IMR-90 (cell line): ENCODE measurements at regions not wholly inside any gene's neighbourhood (a gene's known extent, or its start where the extent isn't known, plus 50 kb on each side); places are given as distances from the start of the nearest gene placed in this dataset.

ENCODE experiments used
- ATAC-seq: fragments of 200-7000 bp; cut with Tn5 transposase; 2 replicates; pipeline ENCODE4 v1.9.1; 2020; ENCODE audit warnings: low read depth, mild to moderate bottlenecking, moderate library complexity
- BruUV-seq: library from RNA; stranded (reverse); fragments of 400-500 nt; replicated peaks from 2 replicates; lab custom pipeline; 2021; lab: Mats Ljungman, UMichigan
- CTCF ChIA-PET: fragments of 300-600 bp; formaldehyde crosslinking; extraction: SDS; loops from one replicate; lab custom pipeline; 2021; ENCODE audit warnings: antibody characterized with exemption; lab: Yijun Ruan, JAX
- POLR2A ChIA-PET: fragments of 300-600 bp; sonication (Branson Sonifier 250); formaldehyde crosslinking; loops from one replicate; lab custom pipeline; 2022; ENCODE audit warnings: antibody characterized with exemption; ENCODE audit not compliant: unreplicated experiment; lab: Charles Lee
- DNase-seq: peaks from one replicate; pipeline ENCODE4 v3.0.0; 2013
- H2AFZ ChIP-seq: replicated peaks from 2 replicates; pipeline ENCODE3; 2013; ENCODE audit warnings: low read length, mild to moderate bottlenecking; ENCODE audit not compliant: poor library complexity
- H2AK5ac ChIP-seq: 2 replicates; pipeline ENCODE4 v1.6.1; 2013; ENCODE audit warnings: low read depth, low read length, inconsistent platforms
- H2AK9ac ChIP-seq: replicated peaks from 2 replicates; pipeline ENCODE3; 2013; ENCODE audit warnings: mild to moderate bottlenecking, low read depth, low read length, moderate library complexity; ENCODE audit not compliant: poor library complexity
- H2BK120ac ChIP-seq: 2 replicates; pipeline ENCODE4 v1.6.1; 2013; ENCODE audit warnings: low read depth, low read length, inconsistent platforms
- H2BK15ac ChIP-seq: 3 replicates; pipeline ENCODE4 v1.6.1; 2013; ENCODE audit warnings: low read depth, low read length, inconsistent platforms
- H2BK20ac ChIP-seq: 2 replicates; pipeline ENCODE4 v1.6.1; 2013; ENCODE audit warnings: low read depth, mild to moderate bottlenecking, inconsistent platforms, low read length, moderate library complexity
- H2BK5ac ChIP-seq: 2 replicates; pipeline ENCODE4 v1.6.1; 2013; ENCODE audit warnings: mild to moderate bottlenecking, low read depth, low read length, inconsistent platforms; ENCODE audit not compliant: poor library complexity, severe bottlenecking
- H3K14ac ChIP-seq: replicated peaks from 2 replicates; pipeline ENCODE4 v1.6.1; 2013; ENCODE audit warnings: low read depth, low read length, inconsistent platforms
- H3K18ac ChIP-seq: 2 replicates; pipeline ENCODE4 v1.6.1; 2013; ENCODE audit warnings: low read depth, low read length, control low read depth
- H3K23ac ChIP-seq: 2 replicates; pipeline ENCODE4 v1.6.1; 2013; ENCODE audit warnings: low read depth, low read length, inconsistent platforms
- H3K27ac ChIP-seq: 2 replicates; pipeline ENCODE4 v1.5.1; 2013; ENCODE audit warnings: mild to moderate bottlenecking, control low read depth, low read length; ENCODE audit not compliant: insufficient read depth
- H3K27me3 ChIP-seq: 2 replicates; pipeline ENCODE4 v1.6.1; 2013; ENCODE audit warnings: low read length; ENCODE audit not compliant: control insufficient read depth, insufficient read depth
- H3K36me3 ChIP-seq: 2 replicates; pipeline ENCODE4 v1.6.1; 2013; ENCODE audit warnings: low read length, mixed read lengths; ENCODE audit not compliant: control insufficient read depth, insufficient read depth
- H3K4ac ChIP-seq: 2 replicates; pipeline ENCODE4 v1.6.1; 2013; ENCODE audit warnings: low read depth, low read length, inconsistent platforms
- H3K4me1 ChIP-seq: 2 replicates; pipeline ENCODE4 v1.6.1; 2013; ENCODE audit warnings: low read length, mixed read lengths; ENCODE audit not compliant: control insufficient read depth, insufficient read depth
- H3K4me2 ChIP-seq: 2 replicates; pipeline ENCODE4 v1.6.1; 2013; ENCODE audit warnings: low read depth, mild to moderate bottlenecking, control low read depth, low read length, moderate library complexity
- H3K4me3 ChIP-seq: 2 replicates; pipeline ENCODE4 v1.5.1; 2013; ENCODE audit warnings: low read depth, mild to moderate bottlenecking, control low read depth, low read length, moderate library complexity; ENCODE audit not compliant: insufficient read depth
- H3K56ac ChIP-seq: 2 replicates; pipeline ENCODE4 v1.6.1; 2013; ENCODE audit warnings: low read length, inconsistent platforms; ENCODE audit not compliant: insufficient read depth; ENCODE audit errors: extremely low read depth
- H3K79me1 ChIP-seq, 2 experiments: 2 replicates each; pipeline ENCODE4 v1.6.1; 2013; ENCODE audit warnings: low read length in 2 of 2, inconsistent platforms in 1 of 2, low read depth in 1 of 2
- H3K9ac ChIP-seq: 2 replicates; pipeline ENCODE4 v1.6.1; 2013; ENCODE audit warnings: low read depth, low read length, control low read depth
- H3K9me1 ChIP-seq: 2 replicates; pipeline ENCODE4 v1.6.1; 2013; ENCODE audit warnings: low read length, inconsistent platforms; ENCODE audit not compliant: insufficient read depth
- H3K9me3 ChIP-seq: 2 replicates; pipeline ENCODE4 v1.6.1; 2013; ENCODE audit warnings: low read length; ENCODE audit not compliant: control insufficient read depth, insufficient read depth
- H4K20me1 ChIP-seq: 2 replicates; pipeline ENCODE4 v1.6.1; 2013; ENCODE audit warnings: low read length, inconsistent platforms; ENCODE audit not compliant: insufficient read depth
- H4K5ac ChIP-seq: 2 replicates; pipeline ENCODE4 v1.6.1; 2013; ENCODE audit warnings: mild to moderate bottlenecking, low read depth, low read length, control low read depth
- H4K8ac ChIP-seq, 2 experiments: 2 replicates each; pipeline ENCODE4 v1.6.1; 2013; ENCODE audit warnings: low read depth in 2 of 2, low read length in 2 of 2, control low read depth in 1 of 2, inconsistent platforms in 1 of 2
- H4K91ac ChIP-seq: 2 replicates; pipeline ENCODE4 v1.6.1; 2013; ENCODE audit warnings: low read depth, low read length, inconsistent platforms; ENCODE audit not compliant: insufficient read depth
- CEBPB ChIP-seq: IDR thresholded peaks from 2 replicates; pipeline ENCODE4 v1.6.1; 2012; ENCODE audit warnings: low read depth, low read length, improper control_type of control experiment
- CHD1 ChIP-seq: IDR thresholded peaks from 2 replicates; pipeline ENCODE4 v1.6.1; 2012; ENCODE audit warnings: low read depth, low read length, improper control_type of control experiment
- CTCF ChIP-seq: conservative IDR thresholded peaks from 2 replicates; pipeline ENCODE4 v1.5.1; 2012; ENCODE audit warnings: mild to moderate bottlenecking, low read depth, low read length, improper control_type of control experiment
- ELK1 ChIP-seq: fragments of 150-350 bp; IDR thresholded peaks from 2 replicates; pipeline ENCODE4 v1.6.1; 2016; ENCODE audit warnings: low read depth, mild to moderate bottlenecking, low read length, moderate library complexity, borderline replicate concordance
- FOS ChIP-seq: fragments of 150-350 bp; IDR thresholded peaks from 2 replicates; pipeline ENCODE4 v1.6.1; 2016; ENCODE audit warnings: low read depth, low read length
- MAZ ChIP-seq: IDR thresholded peaks from 2 replicates; pipeline ENCODE4 v1.6.1; 2012; ENCODE audit warnings: low read depth, mild to moderate bottlenecking, low read length, improper control_type of control experiment, moderate library complexity, borderline replicate concordance
- MXI1 ChIP-seq: IDR thresholded peaks from 2 replicates; pipeline ENCODE4 v1.6.1; 2012; ENCODE audit warnings: low read depth, mild to moderate bottlenecking, low read length, moderate library complexity, borderline replicate concordance
- POLR2A ChIP-seq: IDR thresholded peaks from 2 replicates; pipeline ENCODE4 v1.6.1; 2012; ENCODE audit warnings: mild to moderate bottlenecking, low read depth, low read length
- RCOR1 ChIP-seq: IDR thresholded peaks from 2 replicates; pipeline ENCODE4 v1.6.1; 2012; ENCODE audit warnings: mild to moderate bottlenecking, low read length, improper control_type of control experiment; ENCODE audit not compliant: insufficient replicate concordance
- RFX5 ChIP-seq: IDR thresholded peaks from 2 replicates; pipeline ENCODE4 v1.8.0; 2012; ENCODE audit warnings: low read depth, mild to moderate bottlenecking, low read length, moderate library complexity
- SMC3 ChIP-seq: fragments of 150-350 bp; IDR thresholded peaks from 2 replicates; pipeline ENCODE4 v1.6.1; 2016; ENCODE audit warnings: low read depth, mild to moderate bottlenecking, antibody characterized with exemption, low read length, moderate library complexity
- USF2 ChIP-seq: fragments of 150-350 bp; IDR thresholded peaks from 2 replicates; pipeline ENCODE4 v1.6.1; 2017; ENCODE audit warnings: mild to moderate bottlenecking, antibody characterized with exemption, low read length, low read depth
- WGBS, 2 experiments: methylation state at CpG; one replicate each; pipeline versions ENCODE4 v1.1.5 to v1.1.7; 2013; ENCODE audit warnings: missing lambda C conversion rate in 2 of 2; ENCODE audit not compliant: insufficient read length in 1 of 2; ENCODE audit errors: extremely low coverage in 2 of 2; 5-methylcytosine and 5-hydroxymethylcytosine counted together
- dilution Hi-C: fragments of 300-500 bp; cut with HindIII; formaldehyde crosslinking; loops from one replicate; pipeline ENCODE4 v1.14.3; 2018; ENCODE audit warnings: low sequenced_read_pairs; ENCODE audit not compliant: unreplicated experiment
- in situ Hi-C: fragments of 300-500 bp; cut with MboI; formaldehyde crosslinking; loops from 3 replicates; pipeline ENCODE4 v1.14.3; 2019; ENCODE audit warnings: low sequenced_read_pairs, inconsistent platforms, mixed read lengths
- intact Hi-C: fragments of 100-400 bp; cut with micrococcal nuclease; formaldehyde crosslinking; loops from 2 replicates; pipeline ENCODE4 v1.10.0; 2022

- intact Hi-C loops (no loop called here), dilution Hi-C loops (no loop called here), in situ Hi-C loops (no loop called here)
- Histone ChIP-seq H3K9me3 (peaks cover 6% of the 10 kb centered on the region), H3K4me1 (no peaks in the 10 kb centered on the region), H2BK5ac (no peak overlapping the region), H3K14ac (no peak overlapping the region), H3K56ac (no peak overlapping the region), H3K9me1 (no peaks in the 10 kb centered on the region), H3K9ac (no peak overlapping the region), H2BK120ac (no peak overlapping the region), H3K27me3 (no peaks in the 10 kb centered on the region), H2AK5ac (no peak overlapping the region), H4K8ac (no peak overlapping the region), H2AK9ac (no peak overlapping the region), H3K79me1 (no peaks in the 10 kb centered on the region), H3K27ac (no peak overlapping the region), H3K36me3 (no peaks in the 10 kb centered on the region), H3K23ac (no peak overlapping the region), H3K18ac (no peak overlapping the region), H2BK20ac (no peak overlapping the region), H4K20me1 (no peaks in the 10 kb centered on the region), H4K5ac (no peak overlapping the region), H3K4me3 (no peak overlapping the region), H3K4ac (no peak overlapping the region), H4K91ac (no peak overlapping the region), H2BK15ac (no peak overlapping the region), H3K4me2 (no peak overlapping the region), H2AFZ (no peak overlapping the region)
- no TSS peak for BruUV-seq
- WGBS, 2 experiments = no CpG with 5 or more reads among the region's 6 CpGs
- POLR2A ChIA-PET = no interaction called here
- ATAC-seq (no peak), DNase-seq (no peak)
- no peak for TF ChIP-seq RFX5
- no peak for TF ChIP-seq SMC3
- no peak for TF ChIP-seq USF2
- no peak for TF ChIP-seq RCOR1
- TF ChIP-seq MXI1 = no peak
- TF ChIP-seq CEBPB = no peak
- TF ChIP-seq CHD1 = no peak
- no peak for TF ChIP-seq MAZ
- TF ChIP-seq ELK1 = no peak
- no peak for TF ChIP-seq FOS
- no peak for TF ChIP-seq CTCF
- no peak for TF ChIP-seq POLR2A
- CTCF ChIA-PET = no interaction called here
These were observed 86.2 kb upstream of the SEL1L start for GRCh38 chr14:81619816-81620215.
